GM03348 (cell line): ENCODE measurements at regions not wholly inside any gene's neighbourhood (a gene's known extent, or its start where the extent isn't known, plus 50 kb on each side); places are given as distances from the start of the nearest gene placed in this dataset.
"Not testable (repeated sequence)": the region's sequence is repeated elsewhere in the genome, so short reads cannot be mapped to it uniquely, and the experiment has no call there.

Experiments
- DNase-seq: peaks from one replicate; pipeline ENCODE4 v3.0.0; 2012; ENCODE audit warnings: low spot score

- no peak for DNase-seq
Observed at GRCh38 chr2:16068552-16068940, 128.2 kb downstream of the MYCN start.

- no peak for DNase-seq
Observed at GRCh38 chr2:16067866-16068551, 127.7 kb downstream of the MYCN start.

GRCh38 chr2:16067444-16067843, 127.1 kb downstream of the MYCN start:
- no peak for DNase-seq

GRCh38 chr2:16067037-16067406, 126.7 kb downstream of the MYCN start:
- no peak for DNase-seq

GRCh38 chr2:16066261-16067036, 126.1 kb downstream of the MYCN start:
- DNase-seq, result no peak

- not testable (repeated sequence) for DNase-seq
Observed at GRCh38 chr2:16065272-16066069, 125.1 kb downstream of the MYCN start.

GRCh38 chr2:16064745-16065144, 124.4 kb downstream of the MYCN start:
- no peak for DNase-seq

- DNase-seq, result no peak
Observed at GRCh38 chr2:16063955-16064633, 123.7 kb downstream of the MYCN start.

GRCh38 chr2:16063251-16063850, 123.0 kb downstream of the MYCN start:
- DNase-seq, result no peak

GRCh38 chr2:16062471-16063250, 122.3 kb downstream of the MYCN start:
- no peak for DNase-seq

GRCh38 chr2:16061441-16062217, 121.3 kb downstream of the MYCN start:
- no peak for DNase-seq

- no peak for DNase-seq
Observed at GRCh38 chr2:16060936-16061338, 120.6 kb downstream of the MYCN start.

- DNase-seq, result no peak
Observed at GRCh38 chr2:16060125-16060935, 120.0 kb downstream of the MYCN start.

- DNase-seq, result no peak
Observed at GRCh38 chr2:16059393-16060016, 119.2 kb downstream of the MYCN start.

GRCh38 chr2:16058747-16059358, 118.5 kb downstream of the MYCN start:
- DNase-seq, result no peak

GRCh38 chr2:16058256-16058655, 117.9 kb downstream of the MYCN start:
- DNase-seq, result no peak

GRCh38 chr2:16057661-16058060, 117.3 kb downstream of the MYCN start:
- DNase-seq, result no peak

GRCh38 chr2:16055848-16056580, 115.7 kb downstream of the MYCN start:
- DNase-seq, result no peak
